Cerebellar cortex (tissue), 1 donor: ENCODE measurements at regions not wholly inside any gene's neighbourhood (a gene's known extent, or its start where the extent isn't known, plus 50 kb on each side); places are given as distances from the start of the nearest gene placed in this dataset.
"Not testable (repeated sequence)": the region's sequence is repeated elsewhere in the genome, so short reads cannot be mapped to it uniquely, and the experiment has no call there.

Source experiments
- DNase-seq: peaks from one replicate; pipeline ENCODE4 v3.0.0-alpha.2; 2015; ENCODE audit warnings: low spot score

GRCh38 chr3:117842086-117842485, 1132.5 kb downstream of the TUSC7 start:
- no peak for DNase-seq

DNA sequence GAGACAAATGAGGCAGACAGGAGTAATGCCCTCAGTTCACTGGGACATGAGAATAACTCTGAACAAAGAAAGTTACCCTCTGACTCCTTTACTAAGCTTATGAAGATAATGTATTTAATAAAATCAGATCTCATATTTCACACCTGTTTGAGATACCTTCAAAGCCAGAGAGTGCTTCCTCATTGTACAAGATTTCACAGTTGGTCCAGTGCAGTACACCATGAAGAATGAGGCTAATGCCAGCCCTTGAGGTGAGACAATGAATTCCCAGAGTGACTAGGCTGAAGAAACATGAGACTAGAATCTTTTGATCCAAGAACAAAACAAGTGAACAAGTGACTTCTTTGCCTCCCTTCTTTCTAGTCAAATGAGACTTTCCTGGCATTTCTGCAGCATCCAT, 1133.8 kb downstream of the TUSC7 start:
- DNase-seq: no peak

- no peak for DNase-seq
These were observed 1135.1 kb downstream of the TUSC7 start for GRCh38 chr3:117844676-117845075.

DNA sequence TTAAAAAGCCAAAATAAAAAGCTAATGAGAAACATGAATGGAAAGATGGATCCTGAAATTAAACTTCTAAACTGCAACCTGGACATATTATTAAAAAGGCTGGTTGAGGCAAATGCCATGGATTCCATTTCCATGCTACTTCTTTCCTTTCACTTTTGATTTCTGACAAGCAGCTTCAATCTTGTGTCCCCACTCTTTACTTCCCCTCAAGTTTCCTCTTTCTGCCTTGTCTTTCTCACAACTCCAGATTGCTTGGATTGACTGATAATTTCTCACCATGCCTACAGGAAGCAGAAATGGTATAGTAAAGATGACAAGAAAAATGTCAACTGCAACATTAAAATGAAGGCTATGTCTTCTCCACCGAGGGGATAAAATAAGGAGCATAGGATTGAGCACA, 1136.7 kb downstream of the TUSC7 start:
- no peak for DNase-seq

- no peak for DNase-seq
These were observed 1139.0 kb downstream of the TUSC7 start for GRCh38 chr3:117848606-117849005.

DNA sequence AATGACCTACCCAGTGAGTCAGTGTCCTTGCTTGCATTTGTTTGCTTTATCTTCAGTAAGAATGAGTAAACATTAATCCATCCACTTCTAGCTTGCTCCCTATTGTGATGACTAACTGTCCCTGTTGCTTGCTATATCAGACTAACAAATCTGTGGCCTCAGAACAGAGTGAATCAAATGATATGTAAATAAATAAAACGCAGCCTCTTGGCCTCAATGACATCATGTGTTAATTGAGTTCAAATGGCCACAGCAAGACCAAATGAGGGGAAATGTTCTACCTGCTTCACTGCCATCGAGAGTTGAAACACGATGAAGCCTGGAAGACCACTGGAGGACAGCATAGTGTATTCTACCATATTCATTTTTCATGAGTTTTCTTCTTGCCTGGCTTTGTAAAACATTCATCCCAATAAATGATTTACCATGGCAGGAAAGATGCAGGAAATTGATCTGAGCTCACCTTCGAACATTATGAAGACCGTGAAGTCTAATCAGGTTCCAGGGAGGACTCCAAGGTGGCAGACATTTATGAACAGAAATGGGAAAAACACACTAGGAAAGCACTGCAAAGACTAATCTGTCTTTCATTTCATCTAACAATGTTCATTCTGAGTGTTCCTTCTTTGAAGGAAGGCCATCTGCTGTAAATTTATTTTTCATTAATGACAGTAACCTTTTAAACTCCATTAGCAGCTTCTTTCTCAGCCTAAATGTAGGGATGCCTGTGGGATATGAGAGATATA, 1144.5 kb downstream of the TUSC7 start:
- DNase-seq: no peak

DNA sequence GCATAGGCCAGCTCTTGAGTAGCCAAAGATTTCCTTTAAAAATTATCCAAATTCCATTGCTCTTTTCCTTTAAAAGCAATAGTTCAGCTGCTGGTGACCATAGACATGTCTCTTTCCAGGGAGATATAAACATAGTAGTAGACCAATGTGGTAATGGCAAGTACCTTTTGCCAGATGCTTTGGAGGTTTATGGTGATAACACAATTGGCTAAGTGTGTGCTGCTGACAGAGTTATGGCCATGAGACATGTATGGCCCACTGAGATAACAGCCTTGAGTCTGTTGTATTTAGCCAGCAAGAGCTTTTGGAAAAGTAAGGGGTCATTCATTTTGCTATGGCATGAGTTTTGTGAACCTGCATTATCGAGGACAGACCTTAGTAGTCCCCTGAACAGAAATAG, 1146.8 kb downstream of the TUSC7 start:
- no peak for DNase-seq

DNA sequence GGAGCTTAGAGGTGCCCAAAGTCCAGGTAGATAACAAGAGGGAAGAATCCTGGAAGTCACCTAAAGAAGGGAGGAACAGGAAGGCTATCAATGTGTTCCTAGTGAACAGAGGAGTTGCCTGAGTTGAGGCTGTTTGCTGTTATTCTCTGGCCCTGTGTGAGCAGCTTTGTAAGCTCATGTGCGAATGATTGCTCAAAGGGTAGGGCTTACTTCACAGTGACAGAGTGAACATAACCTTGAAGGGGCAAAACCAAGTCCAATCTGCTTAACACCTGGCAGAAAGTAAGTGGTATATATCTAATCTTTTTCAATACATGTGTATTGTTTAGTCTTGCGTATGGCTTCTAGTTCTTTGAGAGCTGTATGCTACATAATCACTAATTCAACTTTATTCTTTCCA, 1153.6 kb downstream of the TUSC7 start:
- DNase-seq: no peak

GRCh38 chr3:117865338-117865737, 1155.8 kb downstream of the TUSC7 start:
- DNase-seq: no peak

DNA sequence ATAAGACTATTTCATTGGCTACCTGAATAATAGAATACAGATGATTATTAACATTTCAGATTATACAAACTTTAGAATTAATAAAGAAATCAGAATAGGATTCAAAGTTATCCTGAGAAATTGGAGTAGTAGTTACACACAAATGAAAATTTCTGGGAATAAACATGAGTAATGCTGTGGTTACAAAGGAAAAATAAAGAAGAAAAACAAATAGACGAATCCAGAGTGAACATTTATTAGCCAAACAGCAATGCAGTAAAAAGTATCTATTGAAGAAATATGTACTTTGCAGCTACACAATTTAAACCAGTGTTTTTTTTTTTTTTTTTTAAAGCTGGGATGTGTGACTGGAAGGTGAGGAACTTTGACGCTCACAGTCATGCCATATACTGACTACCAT, 1159.2 kb downstream of the TUSC7 start:
- no peak for DNase-seq

DNA sequence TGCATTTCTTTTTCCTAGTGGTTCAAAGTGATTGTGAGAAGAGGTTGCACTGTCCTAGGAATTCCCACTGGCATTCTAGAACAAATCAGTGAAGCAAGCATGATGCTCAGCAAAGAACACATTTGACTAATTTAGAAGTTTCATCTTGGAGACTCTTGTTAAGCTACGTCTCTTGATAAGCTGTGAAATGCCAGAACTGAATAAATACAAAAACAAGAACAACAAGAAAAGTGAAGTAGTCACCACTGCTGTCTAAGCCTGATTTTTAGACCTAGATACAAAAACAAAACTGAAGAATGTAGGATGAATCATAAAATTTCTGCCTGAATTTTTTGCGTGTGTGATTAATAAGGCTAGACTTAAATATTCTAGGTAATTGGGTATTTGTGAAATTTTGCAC, 1162.4 kb downstream of the TUSC7 start:
- DNase-seq: no peak

GRCh38 chr3:117872594-117873248, 1161.9 kb downstream of the IGSF11 start:
- DNase-seq: not testable (repeated sequence)

DNA sequence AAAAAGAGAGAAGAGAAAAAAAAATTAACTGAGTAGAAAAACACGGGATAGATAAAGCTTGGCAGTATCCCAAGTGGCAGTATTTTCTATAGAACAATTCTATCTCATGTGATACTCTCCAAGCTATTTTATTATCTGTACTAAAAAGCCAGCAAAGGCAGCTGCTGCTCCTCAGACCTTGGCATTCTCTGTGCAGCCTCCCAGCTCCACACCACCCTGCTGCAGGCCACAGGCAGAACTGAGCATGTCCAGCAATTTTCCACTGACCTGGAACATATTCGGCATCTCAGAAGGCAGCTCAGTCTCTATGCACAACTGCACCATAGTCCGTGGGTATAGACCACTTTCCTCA, 1161.4 kb downstream of the IGSF11 start:
- peak; percentile 16 for DNase-seq

GRCh38 chr3:117874028-117874690, 1160.5 kb downstream of the IGSF11 start:
- DNase-seq: no peak

- no peak for DNase-seq
These were observed 1159.5 kb downstream of the IGSF11 start for GRCh38 chr3:117874904-117875874.

GRCh38 chr3:117875887-117876286, 1158.8 kb downstream of the IGSF11 start:
- DNase-seq: no peak

GRCh38 chr3:117880638-117881037, 1154.0 kb downstream of the IGSF11 start:
- DNase-seq: no peak

- no peak for DNase-seq
These were observed 1153.4 kb downstream of the IGSF11 start for GRCh38 chr3:117881210-117881609.

GRCh38 chr3:117885011-117885441, 1149.6 kb downstream of the IGSF11 start:
- no peak for DNase-seq

GRCh38 chr3:117886147-117886546, 1148.5 kb downstream of the IGSF11 start:
- DNase-seq: no peak

- no peak for DNase-seq
These were observed 1147.6 kb downstream of the IGSF11 start for GRCh38 chr3:117887031-117887430.

GRCh38 chr3:117887901-117888300, 1146.7 kb downstream of the IGSF11 start:
- no peak for DNase-seq
